Lower leg skin (tissue), 3 donors: ENCODE measurements at regions not wholly inside any gene's neighbourhood (a gene's known extent, or its start where the extent isn't known, plus 50 kb on each side); places are given as distances from the start of the nearest gene placed in this dataset.

Source experiments
- POLR2A ChIP-seq, 2 donors: fragments of 450-650 bp; IDR thresholded peaks; one replicate each; pipeline ENCODE4 v1.6.1; 2016 to 2017; ENCODE audit warnings: antibody characterized with exemption in 2 of 2, mild to moderate bottlenecking in 1 of 2, moderate library complexity in 1 of 2
- TF ChIP-seq, protein P1 (sequence below), 3 donors: fragments of 450-650 bp; IDR thresholded peaks; one replicate each; pipeline ENCODE4 v1.5.1; 2016; ENCODE audit warnings: antibody characterized with exemption in 3 of 3, mild to moderate bottlenecking in 3 of 3, moderate library complexity in 2 of 3

DNA sequence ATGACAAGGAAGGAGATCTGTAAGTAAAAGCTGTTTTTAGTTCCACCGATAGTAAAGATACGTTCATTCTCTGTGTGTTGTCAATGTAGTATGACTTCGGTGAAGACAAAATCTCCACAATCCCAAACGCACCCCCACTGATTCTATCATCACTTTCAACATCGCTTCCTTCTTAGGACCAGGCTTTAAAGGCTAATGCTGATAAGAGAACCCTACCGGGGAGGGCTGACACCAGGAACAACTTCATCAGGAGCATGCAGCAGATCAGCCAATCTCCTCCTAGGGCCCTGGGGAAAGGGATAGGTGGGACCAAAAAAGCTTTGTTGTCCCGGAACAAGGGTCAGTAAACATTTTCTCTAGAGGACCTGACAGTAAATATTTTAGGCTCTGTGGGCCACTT lies 334.1 kb downstream of the VPS13C start:
- TF ChIP-seq, protein P1, sequence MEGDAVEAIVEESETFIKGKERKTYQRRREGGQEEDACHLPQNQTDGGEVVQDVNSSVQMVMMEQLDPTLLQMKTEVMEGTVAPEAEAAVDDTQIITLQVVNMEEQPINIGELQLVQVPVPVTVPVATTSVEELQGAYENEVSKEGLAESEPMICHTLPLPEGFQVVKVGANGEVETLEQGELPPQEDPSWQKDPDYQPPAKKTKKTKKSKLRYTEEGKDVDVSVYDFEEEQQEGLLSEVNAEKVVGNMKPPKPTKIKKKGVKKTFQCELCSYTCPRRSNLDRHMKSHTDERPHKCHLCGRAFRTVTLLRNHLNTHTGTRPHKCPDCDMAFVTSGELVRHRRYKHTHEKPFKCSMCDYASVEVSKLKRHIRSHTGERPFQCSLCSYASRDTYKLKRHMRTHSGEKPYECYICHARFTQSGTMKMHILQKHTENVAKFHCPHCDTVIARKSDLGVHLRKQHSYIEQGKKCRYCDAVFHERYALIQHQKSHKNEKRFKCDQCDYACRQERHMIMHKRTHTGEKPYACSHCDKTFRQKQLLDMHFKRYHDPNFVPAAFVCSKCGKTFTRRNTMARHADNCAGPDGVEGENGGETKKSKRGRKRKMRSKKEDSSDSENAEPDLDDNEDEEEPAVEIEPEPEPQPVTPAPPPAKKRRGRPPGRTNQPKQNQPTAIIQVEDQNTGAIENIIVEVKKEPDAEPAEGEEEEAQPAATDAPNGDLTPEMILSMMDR (IDR thresholded peaks at IDR 0.05), result no peak
- no peak for TF ChIP-seq POLR2A (IDR thresholded peaks at IDR 0.05)
